Mesendoderm (in vitro differentiated cells): ENCODE measurements at regions not wholly inside any gene's neighbourhood (a gene's known extent, or its start where the extent isn't known, plus 50 kb on each side); places are given as distances from the start of the nearest gene placed in this dataset.
A peak's percentile ranks its signal among the peaks of the same experiment; 100 is the strongest.

Source experiments
- DNase-seq: peaks from one replicate; pipeline ENCODE4 v3.0.0; 2013
- H2AK5ac ChIP-seq: 2 replicates; pipeline ENCODE4 v1.6.1; 2013; ENCODE audit warnings: low read length, inconsistent platforms
- H2BK120ac ChIP-seq: 2 replicates; pipeline ENCODE4 v1.6.1; 2013; ENCODE audit warnings: low read depth, mild to moderate bottlenecking, low read length, moderate library complexity, mixed read lengths
- H2BK15ac ChIP-seq: replicated peaks from 2 replicates; pipeline ENCODE4 v1.6.1; 2013; ENCODE audit warnings: low read depth, mild to moderate bottlenecking, moderate library complexity
- H2BK5ac ChIP-seq: 2 replicates; pipeline ENCODE4 v1.6.1; 2013; ENCODE audit warnings: low read length, inconsistent platforms
- H3K18ac ChIP-seq: 2 replicates; pipeline ENCODE4 v1.6.1; 2013; ENCODE audit warnings: mild to moderate bottlenecking, low read length, mixed read lengths
- H3K23ac ChIP-seq: one replicate; pipeline ENCODE4 v1.6.1; 2013; ENCODE audit warnings: low read length
- H3K27ac ChIP-seq: 2 replicates; pipeline ENCODE4 v1.5.1; 2013; ENCODE audit warnings: low read depth, mild to moderate bottlenecking, inconsistent platforms, low read length, moderate library complexity
- H3K27me3 ChIP-seq: 2 replicates; pipeline ENCODE4 v1.6.1; 2013; ENCODE audit warnings: low read length, control low read depth, mild to moderate bottlenecking, inconsistent platforms; ENCODE audit not compliant: insufficient read depth, poor library complexity
- H3K36me3 ChIP-seq: 2 replicates; pipeline ENCODE4 v1.6.1; 2013; ENCODE audit warnings: low read length, inconsistent platforms; ENCODE audit not compliant: control insufficient read depth, insufficient read depth
- H3K4ac ChIP-seq: one replicate; pipeline ENCODE4 v1.6.1; 2013; ENCODE audit warnings: low read depth, mild to moderate bottlenecking, low read length, moderate library complexity
- H3K4me1 ChIP-seq: 2 replicates; pipeline ENCODE4 v1.6.1; 2013; ENCODE audit warnings: low read depth, low read length, inconsistent platforms; ENCODE audit not compliant: control insufficient read depth
- H3K4me2 ChIP-seq: 2 replicates; pipeline ENCODE4 v1.6.1; 2013; ENCODE audit warnings: low read length
- H3K4me3 ChIP-seq: 2 replicates; pipeline ENCODE4 v1.5.1; 2013; ENCODE audit warnings: mild to moderate bottlenecking, low read length
- H3K56ac ChIP-seq: one replicate; pipeline ENCODE4 v1.6.1; 2013; ENCODE audit warnings: low read length
- H3K79me1 ChIP-seq: 2 replicates; pipeline ENCODE4 v1.6.1; 2013; ENCODE audit warnings: low read length, inconsistent platforms
- H3K79me2 ChIP-seq: 2 replicates; pipeline ENCODE4 v1.6.1; 2013; ENCODE audit warnings: mild to moderate bottlenecking, low read length; ENCODE audit not compliant: control insufficient read depth, insufficient read depth
- H3K9ac ChIP-seq: 2 replicates; pipeline ENCODE4 v1.6.1; 2013; ENCODE audit warnings: low read length, inconsistent platforms
- H4K5ac ChIP-seq: one replicate; pipeline ENCODE4 v1.6.1; 2013; ENCODE audit warnings: low read length
- H4K8ac ChIP-seq: one replicate; pipeline ENCODE4 v1.6.1; 2013; ENCODE audit warnings: low read depth, mild to moderate bottlenecking, control low read depth, low read length, moderate library complexity
- WGBS: extraction: QIAGEN DNeasy Blood & Tissue Kit; methylation state at CpG from one replicate; pipeline ENCODE4 v1.1.7; 2013; ENCODE audit warnings: low lambda C conversion rate, missing lambda C conversion rate; ENCODE audit not compliant: insufficient coverage; ENCODE audit errors: extremely low coverage; 5-methylcytosine and 5-hydroxymethylcytosine counted together

DNA sequence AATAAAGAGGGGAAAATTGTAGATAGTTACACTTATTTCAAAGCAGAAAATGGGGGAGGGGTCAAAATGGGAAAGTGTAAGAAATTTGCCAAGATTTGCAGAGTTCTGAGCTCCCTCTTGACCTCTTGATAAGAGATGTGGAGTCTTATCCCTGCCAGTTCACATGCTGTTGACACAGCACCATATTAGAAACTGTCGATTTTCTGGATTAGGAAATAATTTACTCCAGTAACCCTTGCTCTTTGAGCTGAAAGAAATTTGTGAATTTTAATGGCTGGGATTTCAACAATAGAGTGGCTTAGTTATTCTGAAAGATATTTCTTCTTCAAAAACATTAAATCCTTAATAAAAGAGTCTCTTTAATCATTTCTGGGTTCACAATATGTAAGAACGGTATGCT is 306.2 kb upstream of the CNTN4 start:
- H2BK120ac ChIP-seq, result no peak overlapping the region
- no peaks in the 10 kb centered on the region for H3K27me3 ChIP-seq
- H3K4me3 ChIP-seq, result no peak overlapping the region
- no peak overlapping the region for H2AK5ac ChIP-seq
- no peak overlapping the region for H4K8ac ChIP-seq
- H3K4me1 ChIP-seq, result no peaks in the 10 kb centered on the region
- no peak overlapping the region for H4K5ac ChIP-seq
- H3K18ac ChIP-seq, result no peak overlapping the region
- H3K4ac ChIP-seq, result no peak overlapping the region
- no peak overlapping the region for H3K9ac ChIP-seq
- no peak overlapping the region for H3K56ac ChIP-seq
- H2BK15ac ChIP-seq, result no peak overlapping the region
- no CpG with 5 or more reads among the region's 2 CpGs for WGBS
- H3K4me2 ChIP-seq, result no peak overlapping the region
- H3K23ac ChIP-seq, result no peak overlapping the region
- H2BK5ac ChIP-seq, result no peak overlapping the region
- no peaks in the 10 kb centered on the region for H3K36me3 ChIP-seq
- H3K27ac ChIP-seq, result no peak overlapping the region
- no peaks in the 10 kb centered on the region for H3K79me2 ChIP-seq
- no peak for DNase-seq
- H3K79me1 ChIP-seq, result no peaks in the 10 kb centered on the region

DNA sequence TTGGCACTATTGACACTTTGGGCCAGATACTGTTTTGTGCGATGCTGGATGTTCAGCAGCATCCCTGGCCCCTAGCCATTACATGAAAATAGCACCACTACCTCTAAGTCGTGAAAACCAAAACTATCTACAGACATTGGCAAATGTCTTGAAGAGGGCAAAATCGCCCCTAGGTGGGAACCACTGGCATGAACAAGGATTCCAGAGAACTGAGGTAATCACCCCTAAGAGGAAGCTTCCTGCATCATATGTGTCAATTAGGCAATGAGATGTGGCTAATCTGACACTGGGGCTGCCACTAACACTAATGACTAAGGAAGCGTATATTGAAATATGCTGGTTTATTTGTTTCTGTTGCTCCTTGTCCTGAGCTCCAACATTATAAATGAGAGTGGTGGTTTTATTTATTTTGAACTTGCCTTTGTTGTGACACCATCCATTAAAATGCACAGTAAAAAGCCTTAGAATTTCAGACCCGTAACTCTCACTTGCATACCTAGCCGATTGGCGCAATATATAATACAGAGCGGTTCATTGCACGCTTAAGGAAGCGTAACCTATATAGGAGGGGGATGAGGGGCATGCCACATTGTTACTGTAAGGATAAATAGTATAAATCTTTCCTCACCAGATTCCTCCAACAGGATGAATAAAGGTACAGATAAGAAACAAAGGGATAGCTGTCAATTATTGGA is 299.8 kb upstream of the CNTN4 start:
- H3K79me2 ChIP-seq, result no peaks in the 10 kb centered on the region
- no peak overlapping the region for H3K23ac ChIP-seq
- no peak overlapping the region for H4K8ac ChIP-seq
- no peaks in the 10 kb centered on the region for H3K36me3 ChIP-seq
- H2BK5ac ChIP-seq, result no peak overlapping the region
- H3K4ac ChIP-seq, result no peak overlapping the region
- no peak overlapping the region for H4K5ac ChIP-seq
- no peak overlapping the region for H2AK5ac ChIP-seq
- H3K4me1 ChIP-seq, result no peaks in the 10 kb centered on the region
- H3K56ac ChIP-seq, result no peak overlapping the region
- no peak overlapping the region for H3K4me3 ChIP-seq
- H2BK15ac ChIP-seq, result no peak overlapping the region
- no peak overlapping the region for H2BK120ac ChIP-seq
- no peak overlapping the region for H3K18ac ChIP-seq
- H3K79me1 ChIP-seq, result no peaks in the 10 kb centered on the region
- no peak overlapping the region for H3K9ac ChIP-seq
- no peaks in the 10 kb centered on the region for H3K27me3 ChIP-seq
- DNase-seq, result peak; percentile 69
- WGBS, result no CpG with 5 or more reads among the region's 10 CpGs
- H3K4me2 ChIP-seq, result no peak overlapping the region
- no peak overlapping the region for H3K27ac ChIP-seq

DNA sequence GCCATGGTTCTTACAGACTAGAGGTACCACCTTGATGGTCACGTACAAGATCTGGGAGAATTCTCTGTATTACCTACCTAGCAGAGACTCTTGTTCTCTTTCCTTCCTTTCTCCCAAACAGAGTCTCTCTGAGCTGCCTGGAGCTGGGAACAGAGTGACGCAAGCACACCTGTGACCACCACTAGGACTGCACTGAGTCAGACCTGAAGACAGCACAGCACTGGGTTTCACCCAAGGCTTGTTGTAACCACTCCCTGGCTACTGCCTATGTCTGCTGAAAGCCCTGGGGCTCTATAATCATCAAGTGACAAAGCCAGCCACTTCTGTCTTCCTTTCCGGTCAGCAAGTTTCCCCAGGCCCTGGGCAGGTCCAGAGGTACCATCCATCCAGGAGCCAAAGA is 293.3 kb upstream of the CNTN4 start:
- no CpG with 5 or more reads among the region's 3 CpGs for WGBS
- no peaks in the 10 kb centered on the region for H3K27me3 ChIP-seq
- H2BK120ac ChIP-seq, result no peak overlapping the region
- no peak overlapping the region for H3K27ac ChIP-seq
- H3K56ac ChIP-seq, result no peak overlapping the region
- H3K18ac ChIP-seq, result no peak overlapping the region
- H3K9ac ChIP-seq, result no peak overlapping the region
- no peaks in the 10 kb centered on the region for H3K79me1 ChIP-seq
- H2BK5ac ChIP-seq, result no peak overlapping the region
- H3K23ac ChIP-seq, result no peak overlapping the region
- H3K4ac ChIP-seq, result no peak overlapping the region
- no peak overlapping the region for H3K4me3 ChIP-seq
- no peak overlapping the region for H2AK5ac ChIP-seq
- H3K79me2 ChIP-seq, result no peaks in the 10 kb centered on the region
- H3K36me3 ChIP-seq, result no peaks in the 10 kb centered on the region
- no peak for DNase-seq
- H4K5ac ChIP-seq, result no peak overlapping the region
- H4K8ac ChIP-seq, result no peak overlapping the region
- no peak overlapping the region for H3K4me2 ChIP-seq
- H2BK15ac ChIP-seq, result no peak overlapping the region
- H3K4me1 ChIP-seq, result no peaks in the 10 kb centered on the region

DNA sequence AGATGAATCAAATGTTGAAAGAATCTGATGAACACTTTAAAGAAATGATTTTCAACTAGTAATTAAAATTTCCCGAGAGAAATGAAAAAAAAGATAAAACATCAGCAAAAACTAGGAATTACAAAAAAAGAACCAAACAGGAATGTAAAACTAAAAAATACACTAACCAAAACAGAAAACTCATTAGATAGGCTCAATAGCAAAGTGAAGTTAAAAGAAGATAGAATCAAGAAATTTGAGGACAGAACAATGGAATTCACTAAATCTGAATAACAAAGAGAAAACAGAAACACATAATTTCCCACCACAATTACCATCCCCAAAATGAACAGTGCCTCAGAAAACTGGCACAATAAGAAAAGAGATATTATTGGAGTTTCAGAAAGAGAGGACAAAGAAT is 290.1 kb upstream of the CNTN4 start:
- no peak overlapping the region for H4K8ac ChIP-seq
- H3K18ac ChIP-seq, result no peak overlapping the region
- H2BK15ac ChIP-seq, result no peak overlapping the region
- no peaks in the 10 kb centered on the region for H3K36me3 ChIP-seq
- no peak overlapping the region for H3K56ac ChIP-seq
- no peak overlapping the region for H2BK120ac ChIP-seq
- H3K79me1 ChIP-seq, result no peaks in the 10 kb centered on the region
- no peak overlapping the region for H3K4me2 ChIP-seq
- no peak overlapping the region for H3K27ac ChIP-seq
- no peaks in the 10 kb centered on the region for H3K79me2 ChIP-seq
- no peak overlapping the region for H2AK5ac ChIP-seq
- no peak overlapping the region for H3K4me3 ChIP-seq
- H3K9ac ChIP-seq, result no peak overlapping the region
- H3K27me3 ChIP-seq, result no peaks in the 10 kb centered on the region
- H3K4me1 ChIP-seq, result no peaks in the 10 kb centered on the region
- WGBS, result no CpG with 5 or more reads among the region's 1 CpG
- H3K4ac ChIP-seq, result no peak overlapping the region
- DNase-seq, result no peak
- no peak overlapping the region for H3K23ac ChIP-seq
- no peak overlapping the region for H4K5ac ChIP-seq
- H2BK5ac ChIP-seq, result no peak overlapping the region

DNA sequence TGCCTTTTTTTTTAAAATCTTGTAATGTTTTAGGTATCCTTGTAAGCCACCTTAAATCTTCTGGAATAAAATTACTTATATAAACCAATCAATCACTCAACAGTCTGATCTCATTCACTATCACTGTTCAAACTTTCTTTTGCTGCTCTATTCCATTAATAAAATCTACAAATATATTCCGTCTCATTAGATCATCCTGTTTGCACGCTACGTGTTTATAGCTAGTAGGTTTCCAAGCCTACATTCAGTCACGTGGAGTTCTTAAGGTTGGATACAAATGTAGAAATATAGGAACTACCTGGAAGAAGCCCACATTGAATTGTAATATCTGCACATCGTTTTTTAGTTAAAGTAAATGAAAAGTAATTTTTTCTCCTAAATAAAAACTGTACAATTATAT is 274.8 kb upstream of the CNTN4 start:
- H3K23ac ChIP-seq, result no peak overlapping the region
- no peak overlapping the region for H3K9ac ChIP-seq
- no peaks in the 10 kb centered on the region for H3K79me1 ChIP-seq
- no peak overlapping the region for H4K8ac ChIP-seq
- H3K4me2 ChIP-seq, result no peak overlapping the region
- no peak overlapping the region for H2BK120ac ChIP-seq
- H3K27ac ChIP-seq, result no peak overlapping the region
- no peak overlapping the region for H4K5ac ChIP-seq
- no peak overlapping the region for H2AK5ac ChIP-seq
- H3K56ac ChIP-seq, result no peak overlapping the region
- no peaks in the 10 kb centered on the region for H3K36me3 ChIP-seq
- H2BK5ac ChIP-seq, result no peak overlapping the region
- no peak overlapping the region for H2BK15ac ChIP-seq
- no peak overlapping the region for H3K18ac ChIP-seq
- no peak overlapping the region for H3K4me3 ChIP-seq
- no peak overlapping the region for H3K4ac ChIP-seq
- no peaks in the 10 kb centered on the region for H3K79me2 ChIP-seq
- WGBS, result 100% methylated on average over 2 of the region's 5 CpGs
- DNase-seq, result no peak
- peaks cover 2% of the 10 kb centered on the region for H3K4me1 ChIP-seq
- no peaks in the 10 kb centered on the region for H3K27me3 ChIP-seq

DNA sequence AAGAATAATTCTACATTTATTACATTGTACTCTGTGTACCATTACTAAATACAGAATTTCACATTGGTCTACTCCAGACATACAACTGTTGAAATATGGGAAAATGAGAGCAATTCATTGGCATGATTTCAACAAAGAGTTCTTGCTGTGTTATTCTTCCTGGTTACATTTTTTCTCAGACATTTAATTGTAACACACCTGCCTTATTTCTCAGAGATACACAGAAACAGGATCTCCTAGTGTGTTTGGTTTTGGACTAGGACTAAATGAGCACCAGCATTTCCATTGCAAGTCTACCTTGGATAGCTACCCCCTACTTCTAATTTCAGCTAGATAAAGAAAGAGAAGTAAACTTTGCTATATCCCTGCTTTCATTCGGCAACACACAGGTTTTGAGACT is 274.3 kb upstream of the CNTN4 start:
- Histone ChIP-seq H2BK5ac (no peak overlapping the region), H4K5ac (no peak overlapping the region), H4K8ac (no peak overlapping the region), H2AK5ac (no peak overlapping the region), H3K27me3 (no peaks in the 10 kb centered on the region), H3K27ac (no peak overlapping the region), H3K79me2 (no peaks in the 10 kb centered on the region), H2BK15ac (no peak overlapping the region), H3K36me3 (no peaks in the 10 kb centered on the region), H3K56ac (no peak overlapping the region), H3K9ac (no peak overlapping the region), H3K4me2 (no peak overlapping the region), H3K4me1 (peaks cover 2% of the 10 kb centered on the region), H3K79me1 (no peaks in the 10 kb centered on the region), H3K23ac (no peak overlapping the region), H3K4ac (no peak overlapping the region), H2BK120ac (no peak overlapping the region), H3K18ac (no peak overlapping the region), H3K4me3 (no peak overlapping the region)
- DNase-seq, result no peak
- no CpG with 5 or more reads among the region's 1 CpG for WGBS
